Heart left ventricle (tissue), 16 donors: ENCODE measurements at regions not wholly inside any gene's neighbourhood (a gene's known extent, or its start where the extent isn't known, plus 50 kb on each side); places are given as distances from the start of the nearest gene placed in this dataset.

Experiments used
- ATAC-seq, 4 donors: fragments of 200-7000 bp; cut with Tn5 transposase; one replicate each; pipeline ENCODE4 v1.9.1; 2020 to 2022; ENCODE audit warnings: moderate library complexity in 4 of 4, mild to moderate bottlenecking in 3 of 4, moderate number of reproducible peaks in 1 of 4
- DNase-seq, 5 donors: peaks; one replicate each; pipeline ENCODE4 v3.0.0-alpha.2; 2020
- H3K27ac ChIP-seq, 12 donors: fragments of 200-600 bp; sonication (generic) in 4 of 12; one replicate each; pipeline versions ENCODE4 v1.5.0 to v1.8.0; 2016 to 2022; ENCODE audit warnings: mild to moderate bottlenecking in 2 of 12
- H3K27me3 ChIP-seq, 9 donors: fragments of 200-600 bp; sonication (generic) in 2 of 9; one replicate each; pipeline versions ENCODE4 v1.5.1 to v1.8.0; 2016 to 2022; ENCODE audit warnings: mild to moderate bottlenecking in 3 of 9
- H3K36me3 ChIP-seq, 9 donors: fragments of 200-600 bp; sonication (generic) in 2 of 9; one replicate each; pipeline versions ENCODE4 v1.5.0 to v1.8.0; 2018 to 2022; ENCODE audit warnings: mild to moderate bottlenecking in 2 of 9
- H3K4me1 ChIP-seq, 12 donors: fragments of 200-600 bp; sonication (generic) in 4 of 12; one replicate each; pipeline versions ENCODE4 v1.5.0 to v1.8.0; 2016 to 2022; ENCODE audit warnings: mild to moderate bottlenecking in 3 of 12
- H3K4me3 ChIP-seq, 12 donors: fragments of 200-600 bp; sonication (generic) in 4 of 12; one replicate each; pipeline versions ENCODE4 v1.5.0 to v1.8.0; 2017 to 2022; ENCODE audit warnings: mild to moderate bottlenecking in 9 of 12, moderate library complexity in 4 of 12
- H3K9me3 ChIP-seq, 12 donors: fragments of 200-600 bp; sonication (generic) in 4 of 12; one replicate each; pipeline versions ENCODE4 v1.5.0 to v1.8.0; 2016 to 2022; ENCODE audit warnings: mild to moderate bottlenecking in 1 of 12
- POLR2A ChIP-seq, 2 donors: fragments of 450-650 bp; IDR thresholded peaks; one replicate each; pipeline ENCODE4 v1.6.1; 2017; ENCODE audit warnings: antibody characterized with exemption in 2 of 2, mild to moderate bottlenecking in 2 of 2, moderate library complexity in 2 of 2
- WGBS, 4 donors: extraction: QIAGEN DNeasy Blood & Tissue Kit in 2 of 4; methylation state at CpG; one replicate each; pipeline versions ENCODE4 v1.1.5 to v1.1.7; 2013 to 2018; 5-methylcytosine and 5-hydroxymethylcytosine counted together
- intact Hi-C, 10 donors: fragments of 100-400 bp; cut with DNase I; formaldehyde crosslinking; loops; one replicate each; pipeline versions ENCODE4 v1.11.1 to v1.14.2; 2022
- TF ChIP-seq, protein P1 (sequence below), 12 donors: fragments of 200-600 bp; sonication (generic) in 4 of 12; IDR thresholded peaks; one replicate each; pipeline versions ENCODE4 v1.5.0 to v1.8.0; 2018 to 2022; ENCODE audit warnings: antibody characterized with exemption in 12 of 12, mild to moderate bottlenecking in 5 of 12
- donor health status: ischemic (EF 13 %, LVEDD 7.1; RV severe dilation, severe dysfunction).
- donor health status: healthy with polysubstance abuse.
- donor health status: DM: no; HTN: yes; CAD: no.
- donor health status: DM: no; HTN: no; CAD: no.
- donor health status: ischemic (EF 25% LVEDD 6.9; RV normal size, moderate dysfunction).
- donor health status: ischemic (EF 25% LVEDD 5.7; RV mildly dilated, moderate dysfunction).
- donor health status: healthy.
- donor health status: DM: yes; HTN: yes; CAD: no.
- donor health status: ischemic (EF 35%, LVEDD 5.7; RV mildly dilated, moderate dysfunction).
- donor health status: nonischemic (EF 11% LVEDD 7.7; RV severe dilation, severe dysfunction).
- donor health status: DM: yes; HTN: yes; CAD: no.
- donor health status: PGD.
- donor health status: ischemic (EF 29% LVEDD 5.4; RV normal size, mild dysfunction).
- donor health status: nonischemic (EF 23%, LVEDD 6.1; RV moderate dilation, normal function).

DNA sequence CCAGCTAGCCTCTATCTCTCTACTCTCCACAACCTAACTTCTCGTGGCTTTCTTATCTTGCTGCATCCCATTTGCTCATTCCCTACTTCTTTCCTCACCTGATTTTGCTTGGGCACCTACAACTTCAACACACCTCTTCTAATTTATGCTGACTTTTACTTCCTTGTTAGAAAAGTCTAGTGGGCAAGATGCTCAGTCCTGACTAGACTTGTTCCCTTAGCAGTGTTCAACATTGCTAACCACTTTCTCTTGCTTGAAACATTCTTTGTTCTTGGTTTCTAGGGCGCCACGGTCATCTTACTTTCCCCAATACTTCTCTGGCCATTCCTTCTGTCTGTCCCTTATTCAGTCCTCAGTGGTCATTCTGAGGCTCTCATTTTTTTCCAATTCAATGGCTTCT lies 454.7 kb upstream of the CWC22 start:
- Histone ChIP-seq H3K27ac (no peak overlapping the region), H3K4me1 (no peaks in the 10 kb centered on the region), H3K27me3 (no peaks in the 10 kb centered on the region), H3K4me3 (no peak overlapping the region), H3K9me3 (no peaks in the 10 kb centered on the region), H3K36me3 (no peaks in the 10 kb centered on the region)
- TF ChIP-seq, protein P1, sequence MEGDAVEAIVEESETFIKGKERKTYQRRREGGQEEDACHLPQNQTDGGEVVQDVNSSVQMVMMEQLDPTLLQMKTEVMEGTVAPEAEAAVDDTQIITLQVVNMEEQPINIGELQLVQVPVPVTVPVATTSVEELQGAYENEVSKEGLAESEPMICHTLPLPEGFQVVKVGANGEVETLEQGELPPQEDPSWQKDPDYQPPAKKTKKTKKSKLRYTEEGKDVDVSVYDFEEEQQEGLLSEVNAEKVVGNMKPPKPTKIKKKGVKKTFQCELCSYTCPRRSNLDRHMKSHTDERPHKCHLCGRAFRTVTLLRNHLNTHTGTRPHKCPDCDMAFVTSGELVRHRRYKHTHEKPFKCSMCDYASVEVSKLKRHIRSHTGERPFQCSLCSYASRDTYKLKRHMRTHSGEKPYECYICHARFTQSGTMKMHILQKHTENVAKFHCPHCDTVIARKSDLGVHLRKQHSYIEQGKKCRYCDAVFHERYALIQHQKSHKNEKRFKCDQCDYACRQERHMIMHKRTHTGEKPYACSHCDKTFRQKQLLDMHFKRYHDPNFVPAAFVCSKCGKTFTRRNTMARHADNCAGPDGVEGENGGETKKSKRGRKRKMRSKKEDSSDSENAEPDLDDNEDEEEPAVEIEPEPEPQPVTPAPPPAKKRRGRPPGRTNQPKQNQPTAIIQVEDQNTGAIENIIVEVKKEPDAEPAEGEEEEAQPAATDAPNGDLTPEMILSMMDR (IDR thresholded peaks at IDR 0.05) = no peak
- no peak for TF ChIP-seq POLR2A (IDR thresholded peaks at IDR 0.05)
- no peak for DNase-seq
- 76 to 83% (median 80%) methylated on average over 3 of the region's 3 CpGs for WGBS, 4 donors
- ATAC-seq = no peak
- intact Hi-C loops = no loop called here

DNA sequence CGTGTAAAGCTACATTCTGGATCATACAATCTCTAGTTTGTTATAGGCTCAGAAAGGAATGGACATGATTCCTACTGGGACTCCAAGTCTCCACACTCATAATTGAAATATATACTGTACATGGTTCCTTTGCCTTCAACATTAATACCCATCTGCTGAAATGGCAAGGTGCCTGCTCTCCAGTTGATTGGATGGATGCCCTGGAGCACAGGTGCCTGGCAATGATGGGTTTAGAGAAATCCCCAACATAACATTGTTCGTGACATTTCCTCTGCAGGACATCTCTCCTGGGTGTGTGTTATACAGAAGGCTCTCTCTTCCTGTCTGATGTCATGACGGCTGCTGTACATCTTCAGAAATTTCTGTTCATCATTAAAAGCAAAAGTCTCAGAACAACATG lies 449.7 kb upstream of the CWC22 start:
- ATAC-seq (no peak), DNase-seq (no peak)
- 57 to 69% (median 60%) methylated on average over 3 of the region's 3 CpGs for WGBS, 4 donors
- TF ChIP-seq, protein P1 (IDR thresholded peaks at IDR 0.05) = no peak
- TF ChIP-seq POLR2A (IDR thresholded peaks at IDR 0.05) = no peak
- intact Hi-C loops = no loop called here
- Histone ChIP-seq H3K36me3 (no peaks in the 10 kb centered on the region), H3K27ac (no peak overlapping the region), H3K4me3 (no peak overlapping the region), H3K9me3 (no peaks in the 10 kb centered on the region), H3K4me1 (no peaks in the 10 kb centered on the region), H3K27me3 (no peaks in the 10 kb centered on the region)

DNA sequence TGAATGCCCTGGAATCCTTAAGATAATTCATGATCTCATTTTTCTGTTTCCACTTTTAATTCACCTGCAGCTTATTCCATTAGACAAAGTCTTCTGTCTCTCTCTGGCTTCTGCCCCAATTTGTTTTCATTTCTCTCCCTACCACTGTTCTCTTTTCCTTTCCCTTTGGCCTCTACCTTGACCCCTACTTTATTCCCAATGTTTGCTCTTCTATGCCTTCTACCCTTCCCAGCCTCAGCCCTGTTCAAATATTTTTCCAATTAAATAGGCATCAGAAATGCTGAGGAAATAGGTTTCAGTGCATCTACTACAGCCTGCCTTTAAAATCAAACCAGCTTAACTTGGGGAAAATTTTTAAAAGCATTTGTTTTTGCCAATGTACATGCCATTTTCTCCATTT lies 443.7 kb upstream of the CWC22 start:
- DNase-seq (no peak), ATAC-seq (no peak)
- Histone ChIP-seq H3K27ac (no peak overlapping the region), H3K9me3 (no peaks in the 10 kb centered on the region), H3K4me1 (no peaks in the 10 kb centered on the region), H3K36me3 (no peaks in the 10 kb centered on the region), H3K4me3 (no peak overlapping the region), H3K27me3 (no peaks in the 10 kb centered on the region)
- intact Hi-C loops = no loop called here
- no peak for TF ChIP-seq POLR2A (IDR thresholded peaks at IDR 0.05)
- TF ChIP-seq, protein P1 (IDR thresholded peaks at IDR 0.05) = no peak

DNA sequence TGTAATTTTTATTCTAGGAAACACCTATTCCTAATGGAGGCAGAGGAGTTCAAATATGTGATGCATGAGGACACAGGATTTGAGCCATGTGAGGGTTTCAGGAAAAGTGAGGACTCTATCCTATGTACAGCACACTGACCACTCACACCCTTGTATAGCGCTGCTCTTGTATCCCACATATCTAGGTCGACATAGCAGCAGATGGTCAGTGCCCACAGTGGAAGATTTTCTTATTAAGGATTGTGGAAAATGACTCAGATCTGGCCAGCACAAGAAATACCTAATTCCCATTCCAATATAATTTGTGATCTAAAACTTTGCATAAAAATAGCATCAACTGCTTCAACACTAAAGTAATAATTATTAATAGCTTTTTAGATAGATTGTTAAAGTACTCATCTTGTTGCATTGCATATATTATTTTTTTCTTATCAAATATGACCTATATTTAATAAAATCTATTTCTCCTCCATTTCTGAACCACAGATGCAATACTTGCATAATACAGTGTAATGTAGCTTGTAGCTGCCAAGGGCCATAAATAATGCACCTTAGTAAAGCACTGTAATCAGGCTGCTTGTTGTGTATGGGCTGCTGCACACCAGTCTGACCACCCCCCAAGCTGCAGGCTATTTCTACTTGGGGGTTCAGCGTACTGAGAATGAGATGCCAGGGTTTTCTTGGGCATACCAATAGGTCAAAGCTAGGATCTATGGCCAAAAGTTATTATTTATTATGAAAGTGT lies 442.2 kb upstream of the CWC22 start:
- intact Hi-C loops = no loop called here
- H3K27me3 ChIP-seq = no peaks in the 10 kb centered on the region
- TF ChIP-seq, protein P1 (IDR thresholded peaks at IDR 0.05) = no peak
- no peak for TF ChIP-seq POLR2A (IDR thresholded peaks at IDR 0.05)
- H3K36me3 ChIP-seq = no peaks in the 10 kb centered on the region
- H3K9me3 ChIP-seq = no peaks in the 10 kb centered on the region
- DNase-seq (no peak), ATAC-seq (no peak)
- no peaks in the 10 kb centered on the region for H3K4me1 ChIP-seq
- no peak overlapping the region for H3K27ac ChIP-seq
- 73 to 83% (median 77%) methylated on average over 3 of the region's 3 CpGs for WGBS, 4 donors
- no peak overlapping the region for H3K4me3 ChIP-seq
